ENCODE measurements at regions not wholly inside any gene's neighbourhood (a gene's known extent, or its start where the extent isn't known, plus 50 kb on each side); places are given as distances from the start of the nearest gene placed in this dataset.

DNA sequence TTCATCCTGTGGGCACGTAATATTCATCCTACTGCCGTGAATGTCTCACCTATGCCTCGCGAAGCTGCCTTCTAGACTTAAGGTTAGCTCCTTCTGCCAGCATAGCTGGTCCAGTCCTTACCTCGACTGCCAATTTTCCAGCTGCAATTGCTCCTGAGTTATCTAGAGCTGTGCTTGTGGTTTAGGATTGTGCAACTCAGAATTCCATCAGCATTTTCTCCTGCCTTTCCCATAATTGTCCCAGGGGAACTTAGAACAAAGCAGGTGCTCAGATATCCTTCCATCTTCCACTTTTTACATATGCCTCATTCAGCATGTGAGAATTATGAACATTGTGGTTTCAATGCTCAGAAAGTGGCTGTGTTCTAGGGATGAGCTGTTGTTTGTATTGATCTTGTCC lies 131.4 kb upstream of the ADGRL3 start:
- FAIRE-seq: no peak

DNA sequence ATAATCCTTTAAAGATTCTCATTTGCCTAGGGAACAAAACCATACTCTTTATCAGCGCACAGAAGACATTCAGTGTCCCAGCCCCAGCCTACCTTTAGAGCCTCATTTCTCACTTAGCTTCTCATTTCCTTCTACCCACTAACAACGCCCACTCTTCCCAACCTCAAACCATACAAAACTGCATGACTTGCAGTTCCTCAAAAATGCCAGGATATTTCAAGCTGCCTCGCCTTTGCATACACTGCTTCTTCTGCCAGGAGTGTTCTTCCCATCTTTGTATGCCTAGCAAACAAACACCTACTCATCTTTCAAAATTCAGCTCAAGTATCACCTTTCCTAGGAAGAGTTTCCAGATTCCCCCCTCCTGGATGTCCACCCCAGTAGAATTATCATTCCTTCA lies 129.9 kb upstream of the ADGRL3 start:
- no peak for FAIRE-seq

DNA sequence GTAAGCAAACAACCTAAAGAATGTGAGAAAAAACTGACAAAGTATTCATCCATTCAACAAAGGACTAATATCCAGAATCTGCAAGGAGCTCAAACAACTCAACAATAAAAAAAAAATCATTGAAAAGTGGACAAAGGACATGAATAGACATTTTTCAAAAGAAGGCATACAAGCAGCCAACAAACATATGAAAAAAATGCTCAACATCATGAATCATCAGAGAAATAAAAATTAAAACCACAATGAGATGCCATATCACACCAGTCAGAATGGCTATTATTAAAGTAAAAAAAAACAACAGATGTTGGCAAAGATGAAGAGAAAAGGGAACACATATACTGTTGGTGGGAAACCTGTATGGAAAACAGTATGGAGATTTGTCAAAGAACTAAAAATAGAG lies 120.7 kb upstream of the ADGRL3 start:
- no peak for FAIRE-seq

DNA sequence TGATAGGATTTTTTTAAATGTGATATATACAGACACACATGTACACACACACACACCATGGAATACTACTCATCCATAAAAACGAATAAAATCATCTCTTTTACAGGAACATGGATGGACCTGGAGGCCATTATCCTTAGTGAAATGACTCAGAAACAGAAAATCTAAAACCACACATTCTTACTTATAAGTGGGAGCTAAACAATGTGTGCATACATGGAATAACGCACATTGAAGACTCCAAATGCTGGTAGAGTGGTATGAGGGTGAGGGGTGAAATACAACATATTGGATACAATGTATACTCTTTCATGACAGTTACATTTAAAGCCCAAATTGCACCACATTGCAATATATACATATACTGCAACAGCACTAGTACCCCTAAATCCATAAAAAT lies 120.2 kb upstream of the ADGRL3 start:
- no peak for FAIRE-seq

DNA sequence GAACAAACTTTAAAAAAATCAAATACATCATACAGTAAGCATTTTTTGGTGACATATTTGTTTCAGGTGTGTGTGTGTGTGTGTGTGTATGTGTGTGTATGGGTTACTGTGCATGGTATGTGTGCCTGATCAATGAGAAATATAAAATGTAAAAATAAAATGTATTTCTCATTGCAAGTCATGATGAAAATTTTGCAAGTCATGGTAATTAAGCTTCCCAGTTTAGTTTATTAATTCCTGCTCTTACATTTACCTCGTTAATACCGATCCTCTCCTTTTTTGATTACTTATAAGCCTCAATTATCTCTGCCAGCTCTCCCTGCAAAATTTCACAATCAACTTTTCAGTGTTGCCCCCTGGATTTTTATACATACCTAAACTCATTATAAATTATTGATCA lies 114.6 kb upstream of the ADGRL3 start:
- FAIRE-seq: no peak

DNA sequence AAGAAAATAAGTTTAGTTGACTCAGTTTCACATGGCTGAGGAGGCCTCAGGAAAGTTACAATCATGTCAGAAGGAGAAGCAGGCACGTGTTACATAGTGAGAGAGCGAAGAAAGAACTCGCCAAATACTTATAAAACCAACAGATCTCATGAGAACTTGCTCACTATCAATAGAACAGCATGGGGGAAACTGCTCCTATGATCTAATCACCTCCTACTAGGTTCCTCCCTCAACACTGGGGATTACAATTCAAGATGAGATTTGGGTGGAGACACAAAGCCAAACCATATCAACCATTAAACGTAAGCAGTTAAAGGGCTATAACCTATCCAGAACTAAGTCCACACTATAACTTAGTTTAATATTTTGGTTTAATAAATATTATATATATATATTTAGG lies 113.8 kb upstream of the ADGRL3 start:
- FAIRE-seq: no peak

DNA sequence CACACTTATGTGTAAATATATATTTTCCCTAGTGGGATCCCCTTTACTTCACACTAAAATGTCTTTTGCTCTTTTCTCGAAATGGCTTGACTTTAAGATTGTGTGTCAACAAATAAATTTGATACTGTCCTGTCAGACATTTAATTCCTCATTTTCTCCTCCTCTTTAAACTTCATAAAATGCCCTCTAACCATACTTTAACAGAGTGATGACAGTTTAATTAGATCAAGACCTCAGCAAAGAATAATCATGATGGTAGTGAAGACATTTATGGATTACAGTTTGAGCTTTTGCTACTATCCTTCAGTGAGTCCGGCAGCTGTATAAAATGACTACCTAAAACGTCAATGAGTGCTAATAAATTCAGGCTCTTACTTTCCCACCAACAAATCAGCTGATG lies 113.1 kb upstream of the ADGRL3 start:
- FAIRE-seq: no peak

DNA sequence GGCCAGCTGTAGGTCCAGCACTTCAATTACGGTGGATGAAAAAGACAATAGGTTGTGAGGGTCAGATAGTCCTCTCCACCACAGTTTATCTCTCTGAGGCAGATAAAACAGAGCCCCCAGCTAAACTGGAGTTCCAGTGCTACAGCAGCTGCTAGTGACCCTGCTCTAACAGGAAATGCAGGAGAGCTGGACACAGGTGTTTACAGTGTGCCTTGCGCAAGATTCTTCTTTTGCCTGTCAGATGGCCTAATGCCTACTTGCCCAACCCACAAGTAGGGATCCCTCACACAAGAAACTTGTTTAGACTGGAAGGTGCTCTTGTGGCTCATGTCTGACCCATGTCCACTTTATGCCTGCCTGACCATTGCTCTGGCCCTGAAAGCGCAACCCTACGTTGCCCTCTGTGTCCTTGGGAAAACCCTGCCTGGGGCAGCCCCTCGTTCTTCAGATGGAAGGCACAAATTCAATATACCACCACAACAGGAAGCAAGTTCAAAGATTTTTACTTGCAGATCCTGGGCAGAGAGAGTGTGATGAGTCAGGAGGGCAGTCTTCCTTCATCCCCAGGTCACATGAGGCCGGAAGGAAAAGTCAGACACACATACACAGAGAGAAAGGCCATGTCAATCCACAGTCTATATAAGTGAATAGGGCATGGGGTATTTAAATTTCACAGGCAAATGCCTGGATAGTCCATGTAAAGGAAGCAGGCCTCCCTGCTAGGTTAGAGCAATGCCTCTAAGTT lies 105.1 kb upstream of the ADGRL3 start:
- FAIRE-seq: no peak

DNA sequence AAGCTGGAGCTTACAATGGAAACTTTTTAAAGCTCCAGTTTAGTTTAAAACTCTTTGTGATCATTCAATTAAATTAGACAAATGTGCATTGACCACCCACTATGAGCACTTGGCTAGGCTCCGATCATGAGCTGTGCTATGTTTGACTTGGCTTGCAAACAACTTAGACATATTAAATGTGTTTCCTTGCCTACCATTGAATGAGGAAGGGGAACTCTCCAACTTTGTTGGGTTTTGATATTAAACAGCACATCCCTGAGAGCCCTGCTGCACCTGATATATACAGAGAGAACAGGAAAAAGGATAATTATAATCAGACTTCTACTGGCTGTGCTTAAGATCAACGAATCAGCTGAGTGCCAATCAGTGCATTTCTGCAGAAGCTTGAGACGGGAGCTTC lies 71.4 kb upstream of the ADGRL3 start:
- FAIRE-seq: no peak

DNA sequence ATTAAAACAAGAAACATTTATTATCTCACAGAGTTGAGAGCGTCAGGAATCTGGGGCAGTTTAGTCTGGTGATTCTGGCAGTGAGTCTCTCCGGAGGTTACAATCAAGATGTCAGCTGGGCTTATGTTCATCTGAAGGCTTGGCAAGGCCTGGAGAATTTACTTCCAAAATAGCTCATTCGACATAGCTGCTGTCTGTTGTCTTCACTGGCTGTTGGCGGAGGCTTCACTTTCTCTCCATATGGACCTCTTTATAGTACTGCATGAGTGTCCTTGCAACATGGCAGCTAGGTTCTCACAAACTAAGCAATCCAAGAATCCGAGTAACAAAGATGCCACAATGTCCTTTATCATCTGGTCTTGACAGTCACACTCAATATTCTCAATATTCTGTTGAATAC lies 70.2 kb upstream of the ADGRL3 start:
- no peak for FAIRE-seq

DNA sequence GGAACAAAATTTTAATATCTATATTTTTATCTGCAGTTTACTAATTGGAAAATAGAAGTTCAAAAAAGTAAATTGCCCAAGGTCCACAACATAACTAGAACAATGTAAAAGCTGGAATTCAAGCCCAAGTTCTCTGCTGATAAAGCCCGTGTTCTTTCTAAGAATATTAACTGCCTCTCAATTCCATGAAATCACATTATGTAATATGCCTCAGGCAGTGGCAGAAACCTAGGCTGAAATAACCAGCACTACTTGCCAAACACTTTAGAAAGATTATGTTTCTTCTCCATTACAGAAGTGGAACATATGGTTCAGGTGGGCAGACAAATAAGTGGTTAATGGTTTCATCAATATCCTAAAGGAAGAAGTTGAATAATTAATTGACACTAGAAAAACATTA lies 56.7 kb upstream of the ADGRL3 start:
- FAIRE-seq: no peak

DNA sequence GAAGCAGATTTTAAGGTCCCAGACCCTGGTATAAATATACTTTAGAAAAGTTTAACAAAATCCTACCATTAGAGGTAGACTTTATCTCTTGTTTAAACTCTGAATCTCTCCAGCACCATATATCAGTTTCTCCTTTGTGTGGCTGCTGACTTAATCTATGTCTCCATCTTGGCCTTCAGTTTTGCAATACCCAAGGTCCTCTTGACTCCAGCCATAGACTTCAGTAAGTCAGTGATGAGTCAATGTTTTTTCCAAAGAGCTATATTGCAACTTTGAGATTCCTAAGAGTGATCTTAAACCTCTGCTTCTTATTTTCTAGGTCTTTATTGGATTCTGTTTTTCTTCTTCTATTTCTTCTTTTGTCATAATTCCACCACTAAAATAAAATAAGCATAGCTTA lies 50.8 kb upstream of the ADGRL3 start:
- FAIRE-seq: no peak

Measured in colon (tissue), 2 donors.